Tibial nerve (tissue), 4 donors: ENCODE measurements at regions not wholly inside any gene's neighbourhood (a gene's known extent, or its start where the extent isn't known, plus 50 kb on each side); places are given as distances from the start of the nearest gene placed in this dataset.

Experiments
- DNase-seq, 2 donors: peaks; one replicate each; pipeline ENCODE4 v3.0.0-alpha.2; 2019; ENCODE audit warnings: low spot score in 2 of 2
- H3K27ac ChIP-seq, 4 donors: fragments of 200-600 bp; sonication (generic) in 3 of 4; one replicate each; pipeline ENCODE4 v1.5.1; 2017 to 2019; ENCODE audit warnings: mild to moderate bottlenecking in 1 of 4
- H3K27me3 ChIP-seq, 2 donors: fragments of 200-600 bp; sonication (generic) in 1 of 2; one replicate each; pipeline versions ENCODE4 v1.5.1 to v1.6.0; 2017 to 2019
- H3K36me3 ChIP-seq, 3 donors: fragments of 200-600 bp; sonication (generic); one replicate each; pipeline ENCODE4 v1.5.1; 2018 to 2019
- H3K4me1 ChIP-seq, 4 donors: fragments of 200-600 bp; sonication (generic) in 3 of 4; one replicate each; pipeline ENCODE4 v1.5.1; 2017 to 2019
- H3K4me3 ChIP-seq, 4 donors: fragments of 200-600 bp; sonication (generic) in 3 of 4; one replicate each; pipeline ENCODE4 v1.5.1; 2017 to 2019; ENCODE audit warnings: mild to moderate bottlenecking in 1 of 4, moderate library complexity in 1 of 4
- H3K9me3 ChIP-seq, 4 donors: fragments of 200-600 bp; sonication (generic) in 3 of 4; one replicate each; pipeline ENCODE4 v1.5.1; 2017 to 2019
- CTCF ChIP-seq, 5 experiments: fragments of 200-600 bp in 3 of 5; fragments of 450-650 bp in 2 of 5; sonication (generic) in 3 of 5; IDR thresholded peaks; one replicate each; pipeline ENCODE4 v1.5.1; 2016 to 2019; ENCODE audit warnings: antibody characterized with exemption in 5 of 5, mild to moderate bottlenecking in 3 of 5, moderate library complexity in 2 of 5
- EP300 ChIP-seq, 2 donors: sonication (generic); formaldehyde crosslinking; IDR thresholded peaks; one replicate each; pipeline ENCODE4 v1.6.1; 2017; ENCODE audit warnings: antibody characterized with exemption in 2 of 2, mild to moderate bottlenecking in 1 of 2
- POLR2A ChIP-seq, 2 donors: fragments of 450-650 bp; IDR thresholded peaks; one replicate each; pipeline ENCODE4 v1.6.1; 2017; ENCODE audit warnings: antibody characterized with exemption in 2 of 2, mild to moderate bottlenecking in 2 of 2, moderate library complexity in 2 of 2
- whole genome bisulfite sequencing, 2 donors: methylation state at CpG; one replicate each; pipeline ENCODE4 v1.1.5; 2018; 5-methylcytosine and 5-hydroxymethylcytosine counted together

- Histone ChIP-seq H3K4me3 (no peak overlapping the region), H3K9me3 (no peaks in the 10 kb centered on the region), H3K27ac (no peak overlapping the region), H3K4me1 (no peaks in the 10 kb centered on the region), H3K27me3 (no peaks in the 10 kb centered on the region), H3K36me3 (no peaks in the 10 kb centered on the region)
- TF ChIP-seq CTCF (IDR thresholded peaks at IDR 0.05), result no peak
- TF ChIP-seq EP300 (IDR thresholded peaks at IDR 0.05), result no peak
- no peak for TF ChIP-seq POLR2A (IDR thresholded peaks at IDR 0.05)
- no peak for DNase-seq
- 53 to 61% methylated on average over 7 of the region's 7 CpGs for WGBS, 2 donors
Observed at GRCh38 chr17:10993126-10993525, 155.2 kb upstream of the PIRT start.

- Histone ChIP-seq H3K36me3 (no peaks in the 10 kb centered on the region), H3K27me3 (no peaks in the 10 kb centered on the region), H3K4me1 (no peaks in the 10 kb centered on the region), H3K27ac (no peak overlapping the region), H3K9me3 (no peaks in the 10 kb centered on the region), H3K4me3 (no peak overlapping the region)
- no peak for DNase-seq
- TF ChIP-seq EP300 (IDR thresholded peaks at IDR 0.05) (no peak), POLR2A (IDR thresholded peaks at IDR 0.05) (no peak), CTCF (IDR thresholded peaks at IDR 0.05) (no peak)
- 42 to 45% methylated on average over 10 of the region's 10 CpGs for WGBS, 2 donors
Observed at GRCh38 chr17:10992106-10992880, 154.4 kb upstream of the PIRT start.

- Histone ChIP-seq H3K4me1 (no peaks in the 10 kb centered on the region), H3K4me3 (no peak overlapping the region), H3K36me3 (no peaks in the 10 kb centered on the region), H3K27ac (no peak overlapping the region), H3K9me3 (no peaks in the 10 kb centered on the region), H3K27me3 (no peaks in the 10 kb centered on the region)
- WGBS, 2 donors, result 78 to 85% methylated on average over 5 of the region's 5 CpGs
- no peak for TF ChIP-seq EP300 (IDR thresholded peaks at IDR 0.05)
- TF ChIP-seq CTCF (IDR thresholded peaks at IDR 0.05), result no peak
- no peak for TF ChIP-seq POLR2A (IDR thresholded peaks at IDR 0.05)
- DNase-seq, result no peak
Observed at GRCh38 chr17:10987786-10988185, 149.9 kb upstream of the PIRT start.

GRCh38 chr17:10984220-10984619 is 146.3 kb upstream of the PIRT start:
- 78 to 80% methylated on average over 3 of the region's 3 CpGs for WGBS, 2 donors
- no peaks in the 10 kb centered on the region for H3K9me3 ChIP-seq
- TF ChIP-seq CTCF (IDR thresholded peaks at IDR 0.05) (no peak), EP300 (IDR thresholded peaks at IDR 0.05) (no peak), POLR2A (IDR thresholded peaks at IDR 0.05) (no peak)
- no peaks in the 10 kb centered on the region for H3K4me1 ChIP-seq
- H3K36me3 ChIP-seq, result no peaks in the 10 kb centered on the region
- DNase-seq, result no peak
- H3K27me3 ChIP-seq, result no peaks in the 10 kb centered on the region
- H3K27ac ChIP-seq, result no peak overlapping the region
- H3K4me3 ChIP-seq, result no peak overlapping the region

GRCh38 chr17:10976401-10976800 is 138.5 kb upstream of the PIRT start:
- H3K27ac ChIP-seq, result no peak overlapping the region
- no peak overlapping the region for H3K4me3 ChIP-seq
- no peaks in the 10 kb centered on the region for H3K36me3 ChIP-seq
- H3K4me1 ChIP-seq, result no peaks in the 10 kb centered on the region
- no peaks in the 10 kb centered on the region for H3K27me3 ChIP-seq
- DNase-seq, result no peak
- H3K9me3 ChIP-seq, result no peaks in the 10 kb centered on the region
- TF ChIP-seq POLR2A (IDR thresholded peaks at IDR 0.05), result no peak
- no peak for TF ChIP-seq CTCF (IDR thresholded peaks at IDR 0.05)
- TF ChIP-seq EP300 (IDR thresholded peaks at IDR 0.05), result no peak
- WGBS, 2 donors, result 86 to 90% methylated on average over 4 of the region's 4 CpGs
